K562 (cell line): ENCODE measurements at regions not wholly inside any gene's neighbourhood (a gene's known extent, or its start where the extent isn't known, plus 50 kb on each side); places are given as distances from the start of the nearest gene placed in this dataset.

Experiments
- ATAC-seq: fragments of 200-7000 bp; cut with Tn5 transposase; 3 replicates; pipeline ENCODE4 v1.9.1; 2020; ENCODE audit warnings: moderate library complexity
- BruUV-seq: library from RNA; stranded (reverse); fragments of 400-500 nt; replicated peaks from 2 replicates; lab custom pipeline; 2021; lab: Mats Ljungman, UMichigan
- CTCF ChIA-PET: fragments of 300-600 bp; formaldehyde crosslinking; extraction: SDS; loops from one replicate; lab custom pipeline; 2021; ENCODE audit warnings: low intra/inter-chr PET ratio; lab: Yijun Ruan, JAX
- POLR2A ChIA-PET: fragments of 300-600, 350-650 bp; sonication (Branson Sonifier 250); formaldehyde crosslinking; extraction: SDS; loops from one replicate; lab custom pipeline; 2021; ENCODE audit warnings: antibody characterized with exemption, inconsistent platforms; lab: Yijun Ruan, JAX
- DNase-seq, 4 experiments: peaks; one replicate each; pipeline versions ENCODE4 v3.0.0 to v3.0.0-alpha.2; 2011 to 2018; ENCODE audit warnings: low spot score in 3 of 4, mixed read lengths in 3 of 4; ENCODE audit errors: extremely low read depth in 1 of 4
- FAIRE-seq: peaks from 2 replicates; lab custom pipeline; 2011; peaks lifted over from hg19 to GRCh38; lab: Jason Lieb, UNC
- H2AFZ ChIP-seq: 2 replicates; pipeline ENCODE4 v1.6.0; 2011; ENCODE audit warnings: low read depth, low read length, control low read depth, inconsistent platforms
- H3K27ac ChIP-seq: fragments of 200-600 bp; 3 replicates; pipeline ENCODE4 v1.8.0; 2011; ENCODE audit warnings: low read depth, mild to moderate bottlenecking, control low read depth, inconsistent platforms, low read length, moderate library complexity, mixed read lengths; ENCODE audit errors: extremely low read depth
- H3K27me3 ChIP-seq, 2 experiments: fragments of 300-600 bp in 1 of 2; 2 replicates in 1 of 2; 3 replicates in 1 of 2; pipeline versions ENCODE4 v1.6.0 to v1.8.0; 2011; ENCODE audit warnings: inconsistent platforms in 2 of 2, low read length in 2 of 2, mild to moderate bottlenecking in 1 of 2, mixed read lengths in 1 of 2, moderate library complexity in 1 of 2; ENCODE audit not compliant: control insufficient read depth in 2 of 2, insufficient read depth in 2 of 2
- H3K36me3 ChIP-seq: fragments of 300-600 bp; 3 replicates; pipeline ENCODE4 v1.8.0; 2011; ENCODE audit warnings: mild to moderate bottlenecking, low read length, inconsistent platforms; ENCODE audit not compliant: control insufficient read depth, insufficient read depth
- H3K4me1 ChIP-seq, 2 experiments: fragments of 200-600 bp in 1 of 2; replicated peaks in 1 of 2; 2 replicates in 1 of 2; 3 replicates in 1 of 2; pipeline versions ENCODE4 v1.5.1 to v1.8.0; 2011; ENCODE audit warnings: inconsistent platforms in 2 of 2, low read length in 2 of 2, mild to moderate bottlenecking in 1 of 2, mixed read lengths in 1 of 2, moderate library complexity in 1 of 2; ENCODE audit not compliant: control insufficient read depth in 2 of 2, insufficient read depth in 2 of 2
- H3K4me2 ChIP-seq: 2 replicates; pipeline ENCODE4 v1.6.1; 2011; ENCODE audit warnings: low read length, control low read depth, inconsistent platforms, mixed read lengths; ENCODE audit not compliant: insufficient read depth
- H3K4me3 ChIP-seq: fragments of 200-600 bp; sonication (generic), shearing (Covaris generic); 2 replicates; pipeline ENCODE4 v1.5.1; 2016; ENCODE audit warnings: control low read depth, inconsistent platforms
- H3K79me2 ChIP-seq: fragments of 200-600 bp; 3 replicates; pipeline ENCODE4 v1.8.0; 2011; ENCODE audit warnings: low read length, inconsistent platforms; ENCODE audit not compliant: control insufficient read depth, insufficient read depth
- H3K9ac ChIP-seq, 2 experiments: 2 replicates each; pipeline versions ENCODE4 v1.6.0 to v1.6.1; 2011; ENCODE audit warnings: low read depth in 2 of 2, low read length in 2 of 2, control low read depth in 1 of 2, inconsistent platforms in 1 of 2, mild to moderate bottlenecking in 1 of 2, mixed read lengths in 1 of 2; ENCODE audit not compliant: insufficient read depth in 1 of 2
- H3K9me1 ChIP-seq: one replicate; pipeline ENCODE4 v1.6.0; 2011; ENCODE audit warnings: inconsistent platforms, mild to moderate bottlenecking, low read length, moderate library complexity; ENCODE audit not compliant: control insufficient read depth, insufficient read depth
- H3K9me3 ChIP-seq: replicated peaks from 2 replicates; pipeline ENCODE4 v1.5.1; 2011; ENCODE audit warnings: low read depth, low read length, inconsistent platforms; ENCODE audit not compliant: control insufficient read depth, insufficient read depth
- H4K20me1 ChIP-seq: replicated peaks from 2 replicates; pipeline ENCODE4 v1.6.1; 2011; ENCODE audit warnings: low read length, inconsistent platforms, mixed read lengths; ENCODE audit not compliant: control insufficient read depth, insufficient read depth
- ATF4 ChIP-seq: fragments of 450-650 bp; formaldehyde crosslinking; IDR thresholded peaks from 2 replicates; pipeline ENCODE4 v1.4.0; 2022; ENCODE audit warnings: mild to moderate bottlenecking, moderate library complexity
- DPF2 ChIP-seq: fragments of 450-650 bp; IDR thresholded peaks from 2 replicates; pipeline ENCODE4 v1.6.1; 2016
- MCM7 ChIP-seq, 2 experiments: fragments of 450-650 bp; IDR thresholded peaks; 2 replicates each; pipeline ENCODE4 v1.6.1; 2016 to 2018
- NFRKB ChIP-seq: fragments of 450-650 bp; IDR thresholded peaks from 2 replicates; pipeline ENCODE4 v1.6.1; 2016; ENCODE audit warnings: low read depth
- NFXL1 ChIP-seq: fragments of 450-650 bp; formaldehyde crosslinking; IDR thresholded peaks from 2 replicates; pipeline ENCODE4 v1.4.0; 2021; ENCODE audit warnings: mild to moderate bottlenecking
- NFYB ChIP-seq: IDR thresholded peaks from 2 replicates; pipeline ENCODE4 v1.6.1; 2011; ENCODE audit warnings: mild to moderate bottlenecking, moderate library complexity; ENCODE audit not compliant: insufficient read length; ENCODE audit errors: extremely low read depth
- PHF8 ChIP-seq: fragments of 200-600 bp; sonication (generic); IDR thresholded peaks from 2 replicates; pipeline ENCODE4 v1.6.1; 2012; ENCODE audit warnings: mixed run types, mild to moderate bottlenecking, inconsistent platforms, low read length, moderate library complexity, borderline replicate concordance
- THAP7 ChIP-seq: fragments of 250-450 bp; sonication (Bioruptor Pico); IDR thresholded peaks from 2 replicates; pipeline ENCODE4 v1.5.0; 2021
- XRCC3 ChIP-seq: fragments of 450-650 bp; IDR thresholded peaks from 2 replicates; pipeline ENCODE4 v1.6.1; 2017; ENCODE audit warnings: mild to moderate bottlenecking, moderate library complexity
- ZNF699 ChIP-seq: fragments of 250-450 bp; sonication (Bioruptor Pico); IDR thresholded peaks from 2 replicates; pipeline ENCODE4 v1.8.0; 2021; ENCODE audit warnings: mild to moderate bottlenecking, moderate library complexity; ENCODE audit not compliant: insufficient replicate concordance
- WGBS: fragments of 100-300 bp; shearing (Covaris generic); methylation state at CpG from one replicate; pipeline ENCODE4 v1.1.6; 2016; ENCODE audit warnings: low coverage, mixed read lengths; ENCODE audit not compliant: insufficient coverage; ENCODE audit errors: missing lambda C conversion rate; 5-methylcytosine and 5-hydroxymethylcytosine counted together
- in situ Hi-C: fragments of 300-500 bp; cut with MboI; formaldehyde crosslinking; loops from 4 replicates; pipeline ENCODE4 v1.15.0; 2018; ENCODE audit warnings: inconsistent platforms, mixed read lengths
- intact Hi-C: fragments of 100-400 bp; cut with micrococcal nuclease; formaldehyde crosslinking; loops from 2 replicates; pipeline ENCODE4 v1.14.2; 2022
- TF ChIP-seq, protein P1 (sequence below): sonication (generic); formaldehyde crosslinking; IDR thresholded peaks from 2 replicates; pipeline ENCODE4 v1.8.0; 2023; ENCODE audit warnings: mild to moderate bottlenecking, missing genetic modification reagents

- POLR2A ChIA-PET = no interaction called here
- H3K9ac ChIP-seq = no peak overlapping the region
- no peaks in the 10 kb centered on the region for H4K20me1 ChIP-seq
- no peaks in the 10 kb centered on the region for H3K36me3 ChIP-seq
- 0% methylated on average over 6 of the region's 6 CpGs for WGBS
- intact Hi-C loops = no loop called here
- no peaks in the 10 kb centered on the region for H3K4me1 ChIP-seq
- BruUV-seq = no TSS peak
- no peaks in the 10 kb centered on the region for H3K79me2 ChIP-seq
- no peak overlapping the region for H3K27ac ChIP-seq
- no peaks in the 10 kb centered on the region; the same call in 1 of the 2 replicates for H3K9me3 ChIP-seq
- H3K4me3 ChIP-seq = no peak overlapping the region
- H2AFZ ChIP-seq = no peak overlapping the region
- in situ Hi-C loops = no loop called here
- CTCF ChIA-PET = no interaction called here
- no peaks in the 10 kb centered on the region for H3K27me3 ChIP-seq
- DNase-seq = no peak
- no peak for FAIRE-seq
- no peak for ATAC-seq
- no peak overlapping the region for H3K4me2 ChIP-seq
- TF ChIP-seq DPF2 (no peak), ATF4 (CRISPR knock-in tag) (no peak), THAP7 (CRISPR knock-in tag) (no peak), NFYB (no peak), NFRKB (no peak), NFXL1 (no peak), PHF8 (no peak), MCM7 (IDR thresholded peaks at IDR 0.05) (no peak), XRCC3 (no peak), ZNF699 (CRISPR knock-in tag) (no peak)
- TF ChIP-seq, protein P1, sequence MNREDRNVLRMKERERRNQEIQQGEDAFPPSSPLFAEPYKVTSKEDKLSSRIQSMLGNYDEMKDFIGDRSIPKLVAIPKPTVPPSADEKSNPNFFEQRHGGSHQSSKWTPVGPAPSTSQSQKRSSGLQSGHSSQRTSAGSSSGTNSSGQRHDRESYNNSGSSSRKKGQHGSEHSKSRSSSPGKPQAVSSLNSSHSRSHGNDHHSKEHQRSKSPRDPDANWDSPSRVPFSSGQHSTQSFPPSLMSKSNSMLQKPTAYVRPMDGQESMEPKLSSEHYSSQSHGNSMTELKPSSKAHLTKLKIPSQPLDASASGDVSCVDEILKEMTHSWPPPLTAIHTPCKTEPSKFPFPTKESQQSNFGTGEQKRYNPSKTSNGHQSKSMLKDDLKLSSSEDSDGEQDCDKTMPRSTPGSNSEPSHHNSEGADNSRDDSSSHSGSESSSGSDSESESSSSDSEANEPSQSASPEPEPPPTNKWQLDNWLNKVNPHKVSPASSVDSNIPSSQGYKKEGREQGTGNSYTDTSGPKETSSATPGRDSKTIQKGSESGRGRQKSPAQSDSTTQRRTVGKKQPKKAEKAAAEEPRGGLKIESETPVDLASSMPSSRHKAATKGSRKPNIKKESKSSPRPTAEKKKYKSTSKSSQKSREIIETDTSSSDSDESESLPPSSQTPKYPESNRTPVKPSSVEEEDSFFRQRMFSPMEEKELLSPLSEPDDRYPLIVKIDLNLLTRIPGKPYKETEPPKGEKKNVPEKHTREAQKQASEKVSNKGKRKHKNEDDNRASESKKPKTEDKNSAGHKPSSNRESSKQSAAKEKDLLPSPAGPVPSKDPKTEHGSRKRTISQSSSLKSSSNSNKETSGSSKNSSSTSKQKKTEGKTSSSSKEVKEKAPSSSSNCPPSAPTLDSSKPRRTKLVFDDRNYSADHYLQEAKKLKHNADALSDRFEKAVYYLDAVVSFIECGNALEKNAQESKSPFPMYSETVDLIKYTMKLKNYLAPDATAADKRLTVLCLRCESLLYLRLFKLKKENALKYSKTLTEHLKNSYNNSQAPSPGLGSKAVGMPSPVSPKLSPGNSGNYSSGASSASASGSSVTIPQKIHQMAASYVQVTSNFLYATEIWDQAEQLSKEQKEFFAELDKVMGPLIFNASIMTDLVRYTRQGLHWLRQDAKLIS (CRISPR knock-in tag) = no peak
- H3K9me1 ChIP-seq = no peaks in the 10 kb centered on the region
These were observed 854.5 kb upstream of the CRIM1 start for GRCh38 chr2:35501076-35501475.
